ENCODE measurements at regions not wholly inside any gene's neighbourhood (a gene's known extent, or its start where the extent isn't known, plus 50 kb on each side); places are given as distances from the start of the nearest gene placed in this dataset.

DNA sequence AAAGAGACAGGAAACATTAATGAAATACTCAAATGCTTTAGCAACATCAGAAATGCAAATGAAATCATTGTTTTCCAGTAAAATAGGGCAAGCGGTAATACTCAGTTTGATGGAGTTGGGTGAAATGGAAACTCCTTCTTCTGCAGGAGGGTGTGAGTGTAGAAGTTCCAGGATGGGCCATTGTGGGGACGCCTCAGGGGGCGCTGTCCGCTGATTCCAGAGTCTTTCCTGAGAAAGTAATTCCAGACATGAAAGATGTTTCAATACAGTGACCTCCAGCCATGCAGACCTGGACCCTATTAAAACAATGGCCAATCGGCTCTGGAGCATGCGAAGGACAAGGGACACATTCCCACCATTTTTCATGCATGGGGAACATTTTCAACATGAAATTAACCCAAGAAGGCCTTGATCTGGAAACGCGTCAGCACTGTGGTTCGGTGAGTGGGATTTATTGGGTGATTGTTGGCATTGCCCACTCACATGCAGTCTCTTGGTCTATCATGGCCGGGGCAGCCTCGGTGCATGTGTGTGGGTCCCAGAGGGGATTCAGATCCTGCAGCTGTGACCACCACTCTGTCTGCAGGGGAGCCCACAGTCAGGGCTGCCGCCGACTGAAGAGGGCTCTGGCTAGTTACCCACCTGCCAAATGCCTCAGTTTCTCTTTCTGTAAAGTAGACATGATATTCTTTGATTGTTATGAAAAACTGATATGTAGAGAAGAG is 132.6 kb upstream of the IRX4 start:
- no peak for DNase-seq

DNA sequence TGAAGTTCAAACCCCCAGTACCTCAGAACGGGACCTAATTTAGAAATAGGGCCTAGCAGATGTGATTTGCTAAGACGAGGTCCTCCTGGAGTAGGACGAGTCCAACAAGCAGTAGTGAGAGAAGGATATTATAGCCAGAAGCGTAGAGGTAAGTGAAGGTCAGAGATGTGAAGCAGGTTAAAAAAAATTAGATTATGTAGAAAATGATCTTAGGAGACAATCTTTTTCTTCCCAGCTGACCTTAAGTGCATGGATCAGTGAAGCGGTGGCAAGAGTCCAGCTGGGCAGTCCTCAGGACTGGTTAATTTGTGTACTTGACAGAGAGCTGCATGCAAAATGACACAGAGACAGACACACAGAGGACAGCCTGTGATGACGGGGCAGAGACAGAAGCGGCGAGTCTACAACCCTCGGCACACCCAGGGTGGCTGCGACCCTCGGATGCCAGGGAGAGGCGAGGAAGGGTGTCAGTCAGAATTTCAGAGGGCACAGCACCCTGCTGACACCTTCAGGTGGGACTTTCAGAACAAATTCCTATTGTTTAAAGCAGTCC is 131.4 kb upstream of the IRX4 start:
- DNase-seq, result no peak

DNA sequence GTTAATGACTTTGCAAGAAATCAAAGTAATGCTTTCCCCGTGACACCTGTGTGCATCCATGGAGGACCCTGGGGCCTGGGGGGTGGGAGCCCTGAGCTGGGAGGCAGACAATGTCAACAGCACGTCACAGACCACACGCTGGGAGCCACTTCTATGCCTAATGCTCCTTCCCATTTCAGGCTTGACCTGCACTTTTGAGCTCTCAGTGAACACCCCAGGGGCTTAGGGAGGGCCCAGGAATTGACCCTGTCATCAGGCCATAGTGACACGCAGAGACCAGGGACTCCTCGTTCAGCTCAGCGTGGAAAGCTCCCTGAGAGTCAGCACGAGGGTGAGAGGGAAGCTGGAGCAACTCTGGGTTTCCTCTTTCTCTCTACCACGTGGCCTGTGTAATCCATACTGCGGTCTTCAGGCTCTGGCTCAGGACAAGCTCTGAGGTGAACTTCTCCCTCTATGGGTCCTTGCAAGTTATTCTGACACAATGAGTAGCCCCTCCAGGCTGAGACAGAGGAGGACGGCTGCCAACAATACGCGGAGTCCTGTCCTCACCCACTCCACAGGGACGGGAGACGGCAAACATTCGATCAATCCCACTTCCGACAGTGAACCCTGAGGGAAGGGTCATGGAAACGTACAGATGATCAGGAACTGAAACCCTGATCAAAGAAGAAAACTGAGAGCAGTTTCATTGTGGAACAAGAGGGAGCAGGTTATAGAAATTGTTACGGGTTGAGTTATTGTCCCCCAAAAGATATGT is 130.8 kb upstream of the IRX4 start:
- no peak for DNase-seq

DNA sequence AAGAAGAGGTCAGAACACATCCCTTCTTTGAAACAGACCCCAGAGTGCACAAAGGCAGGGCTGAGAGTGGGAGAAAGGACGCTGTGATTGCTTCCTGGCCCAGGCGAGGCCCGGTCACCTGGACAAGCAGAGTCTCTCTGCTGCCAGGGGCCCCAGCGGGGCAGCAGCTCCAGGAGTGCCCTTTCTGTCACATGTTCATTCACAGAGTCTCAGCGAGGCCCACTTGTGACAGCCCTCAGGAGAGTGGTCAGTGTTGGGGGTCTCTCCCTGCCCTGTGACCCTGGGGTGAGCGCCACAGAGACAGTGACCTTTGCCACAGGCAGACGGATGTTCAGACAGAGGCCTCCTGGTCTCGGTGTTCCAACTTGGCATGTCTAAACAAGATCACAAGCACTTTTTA is 130.2 kb upstream of the IRX4 start:
- DNase-seq, result no peak

DNA sequence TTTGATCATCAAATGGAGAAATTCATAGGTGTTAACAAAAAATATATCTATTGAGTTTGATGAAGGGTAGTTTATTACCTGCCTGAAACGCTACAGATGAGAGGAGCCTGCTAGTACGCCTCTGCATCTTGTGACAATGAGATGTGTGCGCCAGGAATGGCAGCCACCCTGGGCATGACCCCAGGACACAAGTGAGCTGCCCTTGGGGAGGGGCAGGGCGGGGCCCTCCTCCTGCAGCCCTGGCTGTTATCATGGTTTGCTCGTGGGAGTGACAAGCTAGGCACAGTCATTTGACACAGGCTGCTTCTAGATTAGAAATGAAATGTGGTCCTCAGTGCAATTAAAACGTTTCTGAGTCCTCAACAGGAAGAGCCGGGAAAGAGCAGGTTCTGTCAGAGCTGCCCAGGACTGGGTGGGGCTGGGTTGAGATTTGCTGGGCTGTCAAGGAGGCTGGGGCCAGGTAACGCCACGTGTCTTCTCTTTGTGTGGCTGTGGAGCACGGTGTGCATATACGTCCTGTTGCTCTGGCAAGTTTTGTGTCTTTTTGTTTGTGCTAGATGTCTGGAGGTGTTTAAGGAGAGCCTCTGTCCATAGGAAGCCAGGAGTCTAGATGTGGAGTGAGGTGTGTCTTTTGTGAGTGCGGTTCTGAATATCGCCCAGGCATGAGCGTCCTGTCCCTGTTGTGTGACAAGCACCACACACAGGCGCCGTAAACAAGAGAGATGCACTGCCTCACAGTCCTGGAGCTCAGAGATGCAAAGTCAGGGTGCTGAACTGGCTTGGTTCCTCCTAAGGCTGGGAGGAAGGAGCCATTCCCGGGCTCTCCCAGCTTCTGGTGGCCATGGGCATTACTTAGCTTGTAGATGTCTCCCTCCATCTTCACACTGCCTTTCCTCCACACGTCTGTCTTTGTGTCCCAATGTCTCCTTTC is 129.0 kb upstream of the IRX4 start:
- no peak for DNase-seq

DNA sequence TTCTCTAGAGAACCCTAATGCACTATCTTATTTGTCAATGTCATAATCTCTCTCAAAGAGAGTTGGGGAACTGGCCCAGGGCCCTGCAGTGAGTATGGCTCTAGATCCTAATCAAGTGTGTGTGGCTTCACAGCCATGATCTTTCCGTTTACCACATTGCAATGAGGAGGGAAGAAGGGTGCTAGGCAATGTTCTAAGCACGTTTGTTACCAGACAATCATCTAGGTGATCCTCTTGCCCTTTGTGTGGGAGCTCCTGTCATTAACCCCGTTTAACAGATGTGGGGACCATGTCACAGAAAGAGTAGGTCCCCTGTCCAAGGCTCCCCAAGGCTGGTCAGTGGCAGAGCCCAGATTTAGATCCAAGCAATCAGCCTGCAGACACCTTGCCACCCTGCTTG is 128.2 kb upstream of the IRX4 start:
- no peak for DNase-seq

DNA sequence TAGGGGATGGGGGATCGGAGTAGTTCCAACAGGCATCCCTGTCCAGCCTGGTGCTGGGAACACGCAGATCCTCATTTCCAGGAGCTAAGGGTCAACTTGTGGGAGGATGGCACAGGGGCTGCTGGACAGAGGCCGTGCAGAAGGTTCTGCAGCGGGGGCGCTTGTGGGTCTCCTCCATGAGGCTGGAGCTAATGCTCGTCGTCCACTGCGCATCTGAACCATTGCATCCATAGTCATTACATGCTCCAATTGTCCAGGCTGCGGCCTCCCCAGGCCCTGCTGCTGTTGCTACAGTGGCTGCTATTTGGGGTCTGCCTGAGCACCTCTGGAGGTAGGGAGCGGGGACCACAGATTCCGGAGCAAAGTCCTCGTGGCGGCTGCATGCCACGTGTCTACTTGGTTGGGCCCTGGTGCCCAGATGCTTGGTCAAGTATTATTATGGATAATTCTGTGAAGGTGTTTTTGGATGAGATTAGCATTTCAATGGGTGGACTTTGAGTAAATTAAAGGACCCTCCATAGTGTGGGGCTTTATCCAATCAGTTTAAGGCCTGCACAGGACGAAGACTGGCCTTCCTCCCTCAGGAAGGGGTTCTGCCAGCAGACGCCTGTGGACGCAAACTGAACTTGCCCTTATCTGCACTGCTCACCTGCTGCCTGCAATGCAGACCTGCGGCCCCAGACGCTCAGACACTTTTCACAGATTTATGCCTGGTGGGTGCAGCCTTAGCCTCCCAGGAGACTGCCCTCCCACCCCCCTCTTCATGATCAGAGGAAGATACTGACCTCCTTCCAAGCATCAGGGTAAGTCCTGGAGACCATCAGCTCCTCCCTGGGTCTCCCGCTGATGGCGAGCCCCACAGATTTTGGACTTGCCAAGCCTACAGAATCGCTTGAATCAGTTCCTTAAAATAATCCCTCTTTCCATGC is 127.5 kb upstream of the IRX4 start:
- no peak for DNase-seq

DNA sequence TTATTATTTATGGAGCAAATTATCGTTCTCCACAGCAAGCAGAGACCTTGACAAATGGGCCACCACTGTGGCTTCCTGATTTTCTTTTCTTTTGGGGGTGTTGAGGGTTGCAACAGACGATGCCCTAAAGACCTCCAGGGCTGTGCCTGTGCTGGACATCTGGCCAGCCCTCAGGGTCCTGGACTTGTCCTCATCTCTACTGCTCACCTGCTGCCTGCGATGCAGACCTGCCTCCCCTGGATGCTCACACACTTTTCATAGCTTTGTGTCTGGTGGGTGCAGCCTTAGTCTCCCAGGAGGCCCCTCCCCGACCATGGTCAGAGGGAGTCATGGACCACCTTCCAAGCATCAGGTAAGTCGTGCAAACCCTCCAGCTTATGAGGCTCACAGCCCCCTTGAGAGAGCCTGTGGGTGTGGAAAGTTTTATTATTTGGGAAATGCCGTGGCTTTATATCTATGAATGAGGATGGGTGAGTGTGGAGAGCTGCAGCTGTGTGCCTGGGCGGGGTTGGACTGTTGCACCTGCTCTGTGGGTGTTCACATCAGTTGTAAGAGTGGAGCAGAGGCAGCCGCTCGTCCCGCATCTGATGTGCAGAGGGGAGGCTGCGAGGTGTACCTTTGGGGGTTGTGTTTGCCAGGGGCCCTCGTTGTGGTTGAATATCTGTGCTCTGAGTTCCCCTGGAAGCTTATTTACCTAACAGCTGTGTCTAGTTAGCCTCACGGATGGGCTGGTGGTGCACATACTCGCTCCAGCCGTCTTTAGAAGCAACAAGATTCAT is 126.3 kb upstream of the IRX4 start:
- no peak for DNase-seq

DNA sequence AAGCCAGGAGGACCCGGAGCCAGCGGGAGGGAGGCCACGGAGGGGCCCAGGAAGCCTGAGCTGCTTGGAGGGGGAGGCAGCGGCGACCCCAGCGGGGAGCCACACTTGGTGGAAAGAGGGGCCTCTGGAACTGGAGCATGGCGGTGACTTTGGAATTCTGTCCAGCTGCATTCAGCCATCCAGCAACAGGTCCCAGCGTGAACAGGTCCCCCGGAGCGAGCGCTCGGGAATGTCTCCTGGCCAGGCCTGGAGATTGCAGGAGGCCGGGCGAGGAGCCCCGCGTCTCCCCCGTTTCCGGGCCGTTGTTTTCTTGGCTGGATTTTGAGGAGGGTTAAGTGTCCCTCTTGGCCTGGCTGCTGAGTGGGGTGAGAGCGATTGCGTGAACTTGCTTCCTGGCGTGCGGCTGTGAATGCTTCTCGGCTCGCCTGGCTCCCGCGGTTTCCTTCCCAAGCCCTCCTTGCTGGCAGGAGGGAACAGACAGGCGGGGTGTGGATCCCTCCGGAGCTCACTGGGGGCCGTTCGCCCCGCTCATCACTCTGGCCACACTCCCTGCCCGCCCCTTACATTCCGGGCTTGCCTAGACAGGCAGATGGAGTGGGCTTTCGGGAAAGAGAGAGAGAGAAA is 125.3 kb upstream of the IRX4 start:
- DNase-seq, result no peak

DNA sequence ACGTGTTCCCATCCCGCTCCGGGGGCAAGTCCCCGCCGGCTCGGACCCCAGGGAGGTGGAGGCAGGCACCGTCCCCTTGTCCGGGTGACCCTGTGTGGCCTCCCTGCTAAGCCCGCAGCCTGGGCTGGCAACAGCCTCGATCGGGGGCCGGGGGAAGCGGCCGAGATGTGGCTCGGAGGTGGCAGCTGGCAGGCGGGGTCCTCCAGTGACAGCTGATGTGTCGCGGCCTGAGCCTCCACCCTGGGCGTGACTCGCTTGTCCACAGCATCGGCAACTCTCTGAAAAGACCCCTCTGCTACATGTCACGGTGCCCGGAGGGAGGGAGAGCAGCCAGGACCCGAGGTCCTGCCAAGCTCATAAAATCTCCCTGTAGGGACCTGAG is 124.8 kb upstream of the IRX4 start:
- no peak for DNase-seq

DNA sequence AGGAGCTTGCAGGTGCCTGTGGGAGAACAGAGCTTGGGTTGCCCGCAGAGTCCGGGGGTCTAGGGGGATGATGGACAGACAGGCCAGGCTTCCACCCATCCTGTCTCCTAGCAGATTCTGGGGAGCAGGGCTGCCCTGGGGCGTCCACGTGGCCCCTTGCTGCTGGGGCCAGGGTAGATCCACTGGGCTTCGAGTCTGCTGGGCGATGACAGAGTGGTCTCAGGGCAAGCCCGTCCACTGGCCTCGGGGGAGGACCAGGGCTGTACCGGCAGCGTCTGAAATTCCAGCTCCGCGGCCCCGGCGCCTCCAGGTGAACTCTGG is 124.2 kb upstream of the IRX4 start:
- DNase-seq, result no peak

DNA sequence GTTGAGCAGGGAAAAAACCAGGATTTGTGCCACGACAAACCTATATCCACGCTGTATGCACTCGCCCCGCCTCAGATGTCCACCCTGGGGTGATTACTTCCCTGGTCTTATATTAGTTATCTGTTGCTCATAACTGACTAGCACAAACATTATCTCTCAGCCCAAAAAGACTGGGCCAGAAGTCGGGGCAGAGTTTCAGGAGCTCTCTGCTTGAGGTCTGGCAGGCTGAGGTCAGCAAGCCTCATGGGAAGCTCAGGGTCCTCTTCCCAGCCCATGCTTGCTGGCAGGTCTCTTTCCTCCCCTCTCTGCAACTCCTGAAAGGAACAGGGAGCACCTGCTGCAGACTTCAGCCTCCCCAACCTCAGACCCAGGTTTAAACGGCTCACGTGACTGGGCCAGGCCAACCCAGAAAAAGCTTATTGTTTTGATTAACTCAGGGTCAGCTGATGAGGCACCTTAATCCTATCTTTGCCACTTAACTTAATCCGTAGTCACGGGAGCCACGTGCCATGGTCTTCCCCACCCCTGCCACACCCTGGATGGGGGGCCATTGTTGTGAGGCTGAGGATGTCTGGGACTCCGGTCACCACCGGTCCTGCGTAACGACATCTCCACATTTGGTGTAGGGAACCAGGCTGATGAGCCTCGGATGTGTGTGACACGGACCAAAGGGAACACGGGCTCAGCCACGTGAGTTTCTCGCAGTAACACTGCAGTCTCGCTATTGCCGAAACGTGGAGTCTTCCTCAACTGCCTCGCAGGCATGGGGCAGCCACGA is 123.7 kb upstream of the IRX4 start:
- no peak for DNase-seq

DNA sequence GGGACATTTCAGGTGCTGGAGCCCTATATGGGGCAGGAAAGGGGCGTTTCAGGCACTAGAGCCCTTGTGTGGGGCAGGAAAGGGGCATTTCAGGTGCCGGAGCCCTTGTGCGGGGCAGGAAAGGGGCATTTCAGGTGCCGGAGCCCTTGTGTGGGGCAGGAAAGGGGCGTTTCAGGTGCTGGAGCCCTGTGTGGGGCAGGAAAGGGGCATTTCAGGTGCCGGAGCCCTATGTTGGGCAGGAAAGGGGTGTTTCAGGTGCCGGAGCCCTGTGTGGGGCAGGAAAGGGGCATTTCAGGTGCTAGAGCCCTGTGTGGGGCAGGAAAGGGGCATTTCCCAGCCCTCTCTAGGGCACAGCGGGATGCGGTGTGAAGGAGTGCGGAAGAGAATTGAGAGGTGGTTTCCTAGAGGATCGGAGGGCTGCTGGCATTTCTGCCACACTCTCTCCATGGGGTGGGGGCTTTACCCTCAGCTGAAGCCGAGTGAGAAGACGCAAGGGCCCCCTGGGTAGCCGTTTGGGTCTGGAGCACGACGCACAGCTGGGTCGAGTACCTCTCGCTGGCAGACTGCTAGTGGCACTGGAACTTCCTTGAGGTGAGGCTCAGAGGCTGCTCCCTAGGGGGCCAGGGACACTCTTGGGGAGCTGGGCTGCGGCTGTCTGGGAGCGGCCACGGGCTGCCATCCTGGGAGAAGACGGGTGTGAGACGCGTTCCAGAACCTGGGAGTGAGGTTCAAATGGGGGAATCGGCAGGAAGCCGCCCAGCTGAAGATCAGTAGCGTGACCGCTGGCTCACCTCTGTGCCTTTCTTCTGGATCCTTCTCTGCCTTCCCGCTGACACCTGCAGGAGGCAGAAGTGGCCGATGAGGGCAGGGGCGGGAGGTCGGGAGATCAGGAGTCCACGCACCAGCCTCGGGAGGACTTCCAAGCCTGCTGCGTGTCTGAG is 122.6 kb upstream of the IRX4 start:
- no peak for DNase-seq

DNA sequence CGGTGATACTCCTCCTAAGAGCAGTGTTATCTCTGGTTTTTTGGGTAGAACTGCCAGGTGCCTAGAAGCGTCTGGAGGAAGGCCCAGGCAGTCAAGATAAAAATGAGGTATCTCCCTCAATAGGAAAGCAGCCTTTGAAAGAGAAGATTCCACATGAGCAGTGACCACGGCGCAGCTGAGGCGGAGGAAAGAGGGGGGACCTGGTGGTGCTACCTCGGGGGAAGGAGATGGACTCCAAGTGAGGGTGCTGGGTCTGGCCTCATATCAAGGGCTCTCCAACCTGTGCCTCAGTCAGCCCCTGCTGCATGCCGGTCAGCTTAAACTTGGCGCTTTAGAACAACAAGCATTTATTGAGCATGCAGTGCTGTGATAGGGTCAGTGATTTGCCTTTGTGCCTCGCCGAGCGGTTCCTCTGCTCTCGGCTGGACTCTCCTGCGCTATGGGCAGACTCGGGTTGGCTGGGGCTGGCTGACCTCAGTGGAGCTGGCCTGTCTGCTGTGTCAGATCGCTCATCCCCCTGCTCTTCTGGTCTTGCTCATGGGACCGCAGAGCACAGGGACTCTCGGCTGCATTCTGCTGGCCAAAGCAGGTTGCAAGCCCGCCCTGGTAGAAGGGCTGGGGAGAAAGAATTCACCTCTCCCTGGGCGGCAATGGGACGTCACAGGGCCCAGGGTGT is 121.1 kb upstream of the IRX4 start:
- DNase-seq, result no peak

DNA sequence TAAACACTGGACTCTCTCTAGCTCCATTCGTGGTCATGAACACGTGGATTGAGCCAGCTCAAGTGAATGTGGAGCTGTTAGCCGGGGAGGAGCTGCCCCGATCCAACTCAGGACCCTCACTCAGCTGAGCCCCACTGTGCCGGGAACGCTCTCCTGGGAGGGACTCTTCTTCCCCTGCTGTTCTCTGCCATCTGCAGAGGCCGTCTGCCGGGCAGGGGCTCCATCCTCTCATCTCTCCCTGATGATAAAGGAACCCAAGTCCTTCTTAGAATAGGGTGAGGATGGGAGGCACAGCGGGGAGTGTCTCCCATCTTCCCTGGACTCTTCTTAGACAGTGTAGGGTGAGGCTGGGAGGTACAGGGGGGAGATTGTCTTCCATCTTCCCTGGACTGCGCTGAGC is 120.5 kb upstream of the IRX4 start:
- DNase-seq, result no peak

DNA sequence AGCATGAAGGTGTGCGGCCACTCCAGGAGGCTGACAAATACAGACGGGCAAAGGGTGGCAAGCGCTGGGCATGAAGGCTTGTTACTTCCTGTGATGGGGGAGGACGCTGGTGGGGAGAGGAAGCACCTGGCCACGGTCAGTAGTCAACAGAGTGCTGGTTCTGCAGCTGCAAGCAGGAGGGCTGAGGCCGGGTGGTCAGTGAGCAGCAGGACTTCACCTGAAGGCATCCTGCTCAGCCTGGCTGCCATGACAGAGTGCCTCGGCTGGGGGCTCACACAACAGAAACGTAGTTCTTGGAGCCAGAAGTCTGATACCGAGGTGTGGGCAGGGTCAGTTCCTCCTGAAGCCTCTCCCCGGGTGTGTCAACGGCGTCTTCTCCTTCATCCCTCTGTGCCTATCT is 118.6 kb upstream of the IRX4 start:
- no peak for DNase-seq

DNA sequence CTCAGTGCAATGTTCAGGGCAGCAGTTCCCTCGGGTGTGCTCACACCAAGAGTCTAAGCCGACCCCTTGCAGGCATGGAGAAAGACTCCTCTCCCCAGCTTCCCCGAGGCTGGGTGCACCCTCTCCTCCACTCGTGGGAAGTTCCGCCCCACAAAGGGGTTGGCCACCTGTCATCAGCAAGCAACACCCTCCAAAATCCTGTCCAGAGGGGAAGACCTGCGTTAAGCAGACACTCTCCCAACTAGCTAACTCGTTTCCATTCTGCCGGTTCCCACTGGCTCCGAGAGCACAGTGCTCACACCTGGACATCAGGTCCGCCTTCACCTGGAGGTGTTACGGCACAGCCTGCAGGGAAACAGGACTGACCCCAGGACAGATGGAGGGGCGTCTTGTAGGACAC is 117.9 kb upstream of the IRX4 start:
- DNase-seq, result no peak

DNA sequence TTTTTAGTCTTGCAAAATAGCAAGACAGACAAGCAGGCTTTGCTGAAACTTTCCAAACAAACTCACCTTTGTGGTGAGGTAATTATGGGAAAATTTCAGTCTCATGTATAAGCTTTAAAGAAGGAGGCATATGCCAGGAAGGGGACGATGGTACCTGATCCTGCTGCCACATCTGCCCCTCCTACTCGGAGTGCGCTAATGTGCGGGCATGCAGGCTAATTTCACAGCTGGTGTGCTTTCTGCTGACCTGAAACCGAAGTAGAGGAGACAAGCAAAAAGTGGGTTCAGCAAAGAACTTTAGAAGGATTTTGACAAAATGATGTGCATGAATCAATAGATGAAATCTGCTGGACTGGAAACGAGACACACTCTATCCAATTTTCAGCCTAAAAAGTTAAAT is 117.1 kb upstream of the IRX4 start:
- DNase-seq, result no peak

Data from NCI-H1694 (cell line).